NCI-H524 treated with DMSO at 0.1 percent for 48 hours (cell line): ENCODE measurements at regions not wholly inside any gene's neighbourhood (a gene's known extent, or its start where the extent isn't known, plus 50 kb on each side); places are given as distances from the start of the nearest gene placed in this dataset.
"Not testable (repeated sequence)": the region's sequence is repeated elsewhere in the genome, so short reads cannot be mapped to it uniquely, and the experiment has no call there.

ENCODE experiments used
- DNase-seq: peaks from one replicate; lab custom pipeline; 2025; lab: John Stamatoyannopoulos, UW

DNA sequence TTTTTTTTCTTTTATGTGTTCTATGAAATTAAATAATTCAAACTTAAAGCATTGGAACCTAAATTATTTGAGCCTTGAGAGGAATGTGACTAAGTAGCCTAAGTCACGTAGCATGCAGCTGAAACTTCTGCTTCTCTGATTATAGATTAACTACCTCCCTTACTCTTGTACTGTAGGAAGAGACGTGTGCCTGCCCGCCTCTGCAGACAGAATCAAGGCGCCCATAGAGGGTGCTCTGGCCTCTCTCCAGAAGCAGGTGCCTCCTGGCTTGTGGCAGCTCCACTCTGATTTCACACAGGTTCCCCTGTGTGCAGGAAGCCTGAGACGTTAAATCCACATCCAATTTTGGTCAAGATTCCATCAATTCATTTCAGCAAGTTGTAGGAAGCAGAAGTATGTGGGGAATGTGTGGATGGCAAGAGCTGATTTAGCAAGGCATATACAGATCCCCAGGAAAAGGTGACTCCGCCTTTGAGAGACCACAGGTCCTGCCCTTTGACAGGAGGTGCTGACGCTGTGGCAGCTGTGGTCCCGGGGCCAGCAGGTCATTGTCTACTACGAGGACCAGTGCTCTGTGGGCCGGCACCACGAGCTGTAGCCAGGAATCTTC is 1418.8 kb downstream of the CDH11 start:
- no peak for DNase-seq

- DNase-seq = no peak
Measured at GRCh38 chr16:63697736-63698135, 1424.1 kb downstream of the CDH11 start.

GRCh38 chr16:63695347-63695746 is 1426.5 kb downstream of the CDH11 start:
- DNase-seq = peak; percentile 92

DNA sequence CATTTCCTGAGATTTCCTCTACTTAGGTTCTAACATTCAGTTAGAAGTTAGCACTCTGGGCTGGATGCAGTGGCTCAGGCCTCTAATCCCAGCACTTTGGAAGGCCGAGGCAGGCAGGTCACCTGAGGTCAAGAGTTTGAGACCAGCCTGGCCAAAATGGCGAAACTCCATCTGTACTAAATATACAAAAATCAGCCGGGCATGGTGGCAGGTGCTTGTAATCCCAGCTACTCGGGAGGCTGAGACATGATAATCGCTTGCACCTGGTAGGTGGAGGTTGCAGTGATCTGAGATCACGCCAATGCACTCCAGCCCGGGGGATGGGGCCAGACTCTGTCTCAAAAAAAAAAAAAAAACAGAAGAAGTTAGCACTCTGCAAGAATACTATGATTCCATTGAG is 1430.9 kb downstream of the CDH11 start:
- no peak for DNase-seq

- no peak for DNase-seq
Measured at GRCh38 chr16:63690267-63690666, 1431.6 kb downstream of the CDH11 start.

- DNase-seq = no peak
Measured at GRCh38 chr16:63689068-63689467, 1432.8 kb downstream of the CDH11 start.

GRCh38 chr16:63684149-63685101 is 1437.4 kb downstream of the CDH11 start:
- no peak for DNase-seq

DNA sequence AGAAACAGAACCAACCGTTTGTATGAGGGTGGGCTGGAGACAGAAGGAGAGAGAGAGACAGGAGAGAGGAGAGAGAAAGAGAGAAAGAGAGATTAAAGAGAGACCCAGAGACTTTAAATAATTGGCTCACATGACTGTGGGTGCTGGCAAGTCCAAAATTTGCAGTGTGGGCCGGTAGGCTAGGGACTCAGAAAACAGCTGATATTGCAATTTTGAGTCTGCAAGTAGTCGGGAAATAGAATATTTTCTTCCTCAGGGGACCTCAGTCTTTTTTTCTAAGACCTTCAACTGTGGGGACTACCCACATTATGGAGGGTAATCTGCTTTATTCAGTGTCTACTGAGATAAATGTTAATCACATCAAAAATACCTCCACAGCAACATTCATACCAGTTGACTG is 1439.0 kb downstream of the CDH11 start:
- no peak for DNase-seq

GRCh38 chr16:63672493-63672892 is 1449.4 kb downstream of the CDH11 start:
- no peak for DNase-seq

DNA sequence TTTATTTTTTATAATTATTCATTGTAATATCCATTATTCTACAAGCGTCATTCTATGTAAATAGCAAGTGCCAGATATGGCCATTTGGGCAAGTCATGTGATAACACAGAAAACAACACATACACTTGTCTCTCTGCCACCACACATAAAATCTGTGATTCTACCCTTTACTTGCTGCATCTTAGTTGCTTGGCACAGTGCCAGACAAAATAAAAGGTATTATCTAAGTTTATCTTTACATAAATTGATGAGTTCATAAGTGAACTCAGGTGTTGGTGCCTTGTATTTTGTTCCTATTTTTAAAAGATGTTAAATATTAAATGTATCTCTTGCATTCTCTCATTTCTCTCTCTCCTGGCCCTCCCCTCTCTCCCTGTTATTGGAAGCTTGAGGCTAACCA is 1458.7 kb downstream of the CDH11 start:
- no peak for DNase-seq

GRCh38 chr16:63655846-63656245 is 1466.0 kb downstream of the CDH11 start:
- DNase-seq = no peak

GRCh38 chr16:63653044-63653839 is 1468.6 kb downstream of the CDH11 start:
- DNase-seq = no peak

DNA sequence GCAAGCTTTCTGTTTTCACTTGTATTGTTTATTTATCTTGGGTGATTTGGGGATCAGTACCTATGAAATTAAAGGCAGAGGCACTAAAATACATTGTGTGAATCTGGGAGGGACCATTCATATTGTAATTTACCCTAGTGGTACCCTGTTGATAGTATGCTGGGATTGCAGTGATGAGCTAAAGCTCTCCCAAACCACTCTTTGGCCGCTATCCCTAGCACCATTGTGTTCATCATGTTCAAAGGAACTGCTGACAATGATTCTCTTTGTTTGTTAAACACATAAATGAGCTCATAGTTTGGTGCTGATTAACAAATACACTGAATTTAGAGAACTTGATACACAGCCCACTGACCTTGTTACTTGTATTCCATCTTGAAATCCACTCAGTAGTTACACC is 1469.8 kb downstream of the CDH11 start:
- no peak for DNase-seq

DNA sequence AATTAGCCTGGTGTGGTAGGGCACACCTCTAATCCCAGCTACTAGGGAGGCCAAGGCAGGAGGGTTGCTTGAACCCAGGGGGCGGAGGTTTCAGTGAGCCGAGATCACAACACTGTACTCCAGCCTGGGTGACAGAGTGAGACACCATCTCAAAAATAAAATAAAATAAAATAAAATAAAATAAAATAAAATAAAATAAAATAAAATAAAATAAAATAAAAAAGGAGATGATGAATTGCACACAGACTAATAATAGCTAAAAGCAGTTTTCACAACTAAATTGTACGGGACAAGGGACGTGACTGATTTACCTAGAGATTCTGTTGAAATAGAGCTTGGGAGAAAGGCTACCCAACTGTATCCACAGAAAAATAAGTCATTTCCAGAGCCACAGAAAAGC is 1471.3 kb downstream of the CDH11 start:
- DNase-seq = no peak

GRCh38 chr16:63633706-63634445 is 1488.0 kb downstream of the CDH11 start:
- not testable (repeated sequence) for DNase-seq

- DNase-seq = no peak
Measured at GRCh38 chr16:63629272-63629671, 1492.6 kb downstream of the CDH11 start.

- no peak for DNase-seq
Measured at GRCh38 chr16:63628812-63629211, 1493.1 kb downstream of the CDH11 start.

GRCh38 chr16:63625126-63625525 is 1496.7 kb downstream of the CDH11 start:
- DNase-seq = no peak

GRCh38 chr16:63623551-63624039 is 1498.3 kb downstream of the CDH11 start:
- DNase-seq = no peak

DNA sequence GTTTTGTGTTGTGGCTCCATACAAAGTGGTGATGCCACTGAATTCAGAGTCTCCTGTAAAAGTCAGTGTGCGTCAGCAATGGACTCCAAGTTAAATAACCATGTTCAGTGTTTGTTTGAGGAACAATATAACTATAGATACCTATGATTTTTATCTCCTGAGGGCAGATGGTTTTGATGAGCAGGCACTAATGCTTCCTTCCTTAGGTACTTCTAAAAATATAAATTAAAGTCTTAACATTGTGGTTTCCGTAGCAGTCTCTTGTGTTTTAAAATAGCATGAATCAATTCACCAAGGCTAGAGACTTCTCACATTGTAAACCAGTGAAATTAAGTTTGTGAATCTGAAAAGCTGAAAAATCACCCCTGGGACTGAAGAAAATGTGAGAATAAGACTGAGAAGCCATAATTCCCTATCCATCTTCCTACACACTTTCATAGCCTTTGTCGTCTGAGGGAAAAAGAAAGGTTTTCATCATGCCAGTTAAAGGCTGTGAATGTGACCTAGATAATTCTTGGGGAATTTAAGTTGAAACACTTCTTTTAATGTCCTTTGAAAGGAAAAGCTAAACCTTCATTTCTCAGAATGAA is 1502.9 kb downstream of the CDH11 start:
- no peak for DNase-seq
